ENCODE measurements at regions not wholly inside any gene's neighbourhood (a gene's known extent, or its start where the extent isn't known, plus 50 kb on each side); places are given as distances from the start of the nearest gene placed in this dataset.
"Not testable (repeated sequence)": the region's sequence is repeated elsewhere in the genome, so short reads cannot be mapped to it uniquely, and the experiment has no call there.

DNA sequence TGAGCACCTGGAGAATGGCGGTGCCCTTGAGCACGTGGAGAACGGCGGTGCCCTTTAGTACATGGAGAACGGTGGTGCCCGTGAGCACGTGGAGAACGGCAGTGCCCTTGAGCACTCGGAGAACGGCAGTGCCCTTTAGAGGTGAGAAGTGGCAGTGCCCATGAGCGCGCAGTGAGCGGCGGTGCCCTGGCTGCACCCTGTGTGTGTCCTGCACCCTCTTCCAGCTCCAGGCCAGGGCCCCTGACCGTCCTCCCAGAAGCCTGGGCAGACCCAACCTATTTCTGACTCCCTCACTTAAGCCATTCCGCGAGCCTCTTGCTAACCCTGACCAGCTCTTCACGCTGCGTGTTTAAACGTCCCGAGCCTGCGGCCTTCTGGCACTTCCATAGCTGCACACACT lies 151.3 kb downstream of the DLL1 start:
- Histone ChIP-seq H3K4me3 (no peak overlapping the region), H3K4me1 (peaks cover 0 to 26% (median 11%) of the 10 kb centered on the region in 3 donors), H3K27ac (no peak overlapping the region), H3K9me3 (no peaks in the 10 kb centered on the region), H3K27me3 (peaks cover 0 to 4% (median 0%) of the 10 kb centered on the region in 4 donors), H3K36me3 (no peaks in the 10 kb centered on the region)
- no peak for DNase-seq
- TF ChIP-seq POLR2A (IDR thresholded peaks at IDR 0.05) (no peak), CTCF (IDR thresholded peaks at IDR 0.05) (no peak)
- intact Hi-C loops (cut with DNase I): no loop called here
- WGBS, 2 donors: 87 to 90% methylated on average over 8 to 22 of the region's 22 CpGs

GRCh38 chr6:170139046-170139445 lies 151.8 kb downstream of the DLL1 start:
- H3K27ac ChIP-seq; H3K36me3 ChIP-seq; H3K4me3 ChIP-seq; DNase-seq; H3K27me3 ChIP-seq; intact Hi-C loops (cut with DNase I); H3K9me3 ChIP-seq: not testable (repeated sequence)
- peaks cover 0 to 28% (median 11%) of the 10 kb centered on the region in 3 donors for H3K4me1 ChIP-seq
- WGBS, 2 donors: 87 to 92% methylated on average over 15 to 21 of the region's 24 CpGs

DNA sequence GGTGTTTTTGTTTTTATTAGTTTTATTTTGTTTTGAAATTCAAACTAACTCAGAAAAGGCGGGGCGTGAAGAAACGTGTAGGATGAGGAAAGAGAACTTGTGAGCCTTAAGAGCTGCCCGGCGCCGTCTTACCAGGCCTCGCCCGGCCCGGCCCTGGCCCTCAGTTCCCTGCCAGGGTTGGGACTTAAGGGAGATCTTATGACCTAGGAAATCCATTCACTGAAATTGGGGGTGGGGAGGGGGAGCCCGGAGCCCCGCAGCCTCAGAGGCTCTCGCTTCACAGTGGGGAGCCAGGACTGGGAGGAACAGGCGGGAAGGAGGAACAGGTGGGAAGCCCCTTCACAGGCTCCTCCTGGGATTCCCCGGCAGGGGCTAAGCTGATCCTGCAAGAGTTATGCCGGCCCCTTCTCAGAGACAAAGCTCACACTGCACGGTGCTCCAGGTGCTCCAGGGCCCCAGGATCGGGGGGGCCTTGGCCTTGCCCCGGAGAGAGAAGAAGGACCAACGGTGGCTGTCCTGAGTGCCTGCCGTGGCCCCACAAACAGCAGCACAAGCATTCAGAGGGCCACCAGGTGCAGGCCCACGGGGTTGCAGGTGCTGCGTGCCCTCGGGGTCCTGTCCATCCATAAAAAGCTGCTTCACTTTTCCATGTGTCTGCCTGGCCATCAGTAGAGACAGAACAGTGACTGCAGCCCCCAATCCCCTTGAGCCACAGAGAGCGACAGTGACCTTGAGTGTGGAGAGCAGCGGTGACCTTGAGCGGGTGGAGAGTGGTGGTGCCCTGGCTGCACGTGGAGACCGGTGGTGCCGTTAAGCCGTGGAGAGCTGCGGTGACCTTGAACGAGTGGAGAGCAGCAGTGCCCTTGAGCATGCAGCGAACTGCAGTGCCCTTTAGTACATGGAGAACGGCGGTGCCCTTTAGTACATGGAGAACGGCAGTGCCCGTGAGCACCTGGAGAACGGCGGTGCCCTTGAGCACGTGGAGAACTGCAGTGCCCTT lies 152.7 kb downstream of the DLL1 start:
- WGBS, 2 donors: 77 to 86% methylated on average over 15 to 18 of the region's 40 CpGs
- Histone ChIP-seq H3K36me3 (no peaks in the 10 kb centered on the region), H3K9me3 (no peaks in the 10 kb centered on the region), H3K27ac (peak overlapping the region; percentile 50 to 79 (median 70)), H3K4me1 (peaks cover 0 to 33% (median 11%) of the 10 kb centered on the region in 3 donors), H3K4me3 (no peak overlapping the region), H3K27me3 (peaks cover 0 to 15% (median 0%) of the 10 kb centered on the region in 4 donors)
- intact Hi-C loops (cut with DNase I): no loop called here
- no peak for TF ChIP-seq CTCF (IDR thresholded peaks at IDR 0.05)
- no peak for TF ChIP-seq POLR2A (IDR thresholded peaks at IDR 0.05)
- no peak for DNase-seq

DNA sequence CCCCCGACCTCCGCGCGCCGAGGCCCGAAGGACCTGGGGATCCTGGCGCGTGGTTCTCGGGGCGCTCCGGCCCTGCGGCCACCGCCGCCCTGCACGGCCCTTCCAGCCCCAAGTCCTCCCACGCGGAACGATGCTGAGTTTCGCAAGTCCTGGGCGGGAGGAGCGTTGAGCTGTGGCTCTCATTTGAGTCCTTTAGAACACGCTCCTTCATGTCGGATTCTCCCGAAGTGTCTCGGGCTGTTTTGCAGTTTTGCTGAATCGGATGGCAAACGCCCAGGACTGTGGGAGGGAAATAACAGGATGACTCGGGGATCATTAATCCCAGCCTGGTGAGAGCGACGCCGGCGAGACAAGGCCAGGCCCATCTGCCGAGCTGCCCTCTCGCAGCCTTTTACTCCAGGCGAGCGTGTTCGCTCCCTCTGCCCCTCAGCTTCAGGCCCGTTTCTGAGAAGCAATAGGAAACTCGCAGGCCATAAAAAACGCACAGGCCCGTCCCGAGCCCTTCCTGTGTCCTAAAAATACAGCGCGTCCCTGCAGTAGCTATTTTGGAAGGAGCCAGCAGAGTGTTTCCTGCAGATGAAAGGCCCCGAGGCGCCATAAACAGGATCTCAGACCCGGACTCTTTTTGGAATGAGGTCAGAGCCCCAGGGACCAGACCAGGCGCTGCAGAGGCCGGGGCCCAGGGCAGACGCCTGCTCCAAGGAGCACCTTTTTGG lies 153.5 kb downstream of the DLL1 start:
- Histone ChIP-seq H3K4me1 (peaks cover 0 to 33% (median 11%) of the 10 kb centered on the region in 3 donors), H3K27me3 (peaks cover 0 to 19% (median 0%) of the 10 kb centered on the region in 4 donors), H3K27ac (peak overlapping the region; percentile 50 to 79 (median 70)), H3K9me3 (no peaks in the 10 kb centered on the region), H3K36me3 (no peaks in the 10 kb centered on the region), H3K4me3 (peak overlapping the region in 1 of 4 donors; percentile 3)
- no peak for TF ChIP-seq POLR2A (IDR thresholded peaks at IDR 0.05)
- no peak for TF ChIP-seq CTCF (IDR thresholded peaks at IDR 0.05)
- 33% methylated on average over 10 of the region's 50 CpGs; no CpG with 5 or more reads in 1 of the 2 donors for WGBS, 2 donors
- intact Hi-C loops (cut with DNase I): no loop called here
- DNase-seq: no peak

DNA sequence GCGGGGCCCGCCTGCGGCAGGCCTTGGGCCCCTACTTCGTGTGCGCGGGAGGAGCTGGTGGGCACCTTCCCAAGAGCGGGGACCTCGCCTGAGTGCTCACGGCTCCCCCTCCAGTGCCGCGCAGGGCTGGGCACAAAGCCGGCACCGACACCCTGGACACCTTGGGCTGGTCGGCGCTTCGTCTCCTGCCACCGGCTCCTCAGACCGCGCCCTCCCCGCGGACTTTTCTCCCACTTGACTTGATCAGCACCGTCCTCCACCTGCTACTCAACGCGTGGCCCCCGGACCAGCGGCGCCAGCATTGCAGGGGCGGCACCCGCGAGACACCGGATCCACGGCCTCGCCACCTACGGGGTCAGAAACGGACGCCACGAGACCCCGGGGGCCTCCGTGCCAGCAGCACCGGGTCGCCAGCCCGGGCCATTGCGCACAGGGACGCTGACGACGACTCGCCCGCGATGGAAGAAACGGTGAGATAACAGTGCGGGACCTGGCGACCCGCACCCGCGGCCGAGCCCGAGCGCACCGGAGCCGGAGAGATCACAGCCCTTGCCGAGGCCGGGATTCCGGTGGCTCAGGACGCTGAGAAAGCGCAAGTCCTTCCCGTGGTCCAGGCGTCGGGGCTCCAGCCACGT lies 154.2 kb downstream of the DLL1 start:
- no peak for TF ChIP-seq POLR2A (IDR thresholded peaks at IDR 0.05)
- no peak for TF ChIP-seq CTCF (IDR thresholded peaks at IDR 0.05)
- Histone ChIP-seq H3K36me3 (no peaks in the 10 kb centered on the region), H3K27ac (peak overlapping the region; percentile 50 to 79 (median 70)), H3K27me3 (peaks cover 0 to 23% (median 0%) of the 10 kb centered on the region in 4 donors), H3K4me3 (peak overlapping the region in 1 of 4 donors; percentile 3), H3K4me1 (peaks cover 0 to 33% (median 11%) of the 10 kb centered on the region in 3 donors), H3K9me3 (no peaks in the 10 kb centered on the region)
- WGBS, 2 donors: 99 to 100% methylated on average over 1 to 17 of the region's 69 CpGs
- DNase-seq: no peak
- intact Hi-C loops (cut with DNase I): no loop called here
